Effector memory CD4-positive, alpha-beta T cell (primary cell): ENCODE measurements at regions not wholly inside any gene's neighbourhood (a gene's known extent, or its start where the extent isn't known, plus 50 kb on each side); places are given as distances from the start of the nearest gene placed in this dataset.

Source experiments
- DNase-seq, 3 donors: peaks; one replicate each; pipeline ENCODE4 v3.0.0-alpha.2; 2020
- H3K27ac ChIP-seq: 2 replicates; pipeline ENCODE4 v1.7.0; 2013; ENCODE audit warnings: mild to moderate bottlenecking, low read length, moderate library complexity; ENCODE audit not compliant: insufficient read depth, poor library complexity, severe bottlenecking
- H3K27me3 ChIP-seq: replicated peaks from 2 replicates; pipeline ENCODE4 v1.7.0; 2013; ENCODE audit warnings: mild to moderate bottlenecking, low read length; ENCODE audit not compliant: insufficient read depth, control insufficient read depth, poor library complexity, severe bottlenecking
- H3K36me3 ChIP-seq: 2 replicates; pipeline ENCODE4 v1.7.0; 2013; ENCODE audit warnings: mild to moderate bottlenecking, low read length, moderate library complexity; ENCODE audit not compliant: control insufficient read depth, insufficient read depth
- H3K4me1 ChIP-seq: 2 replicates; pipeline ENCODE4 v1.7.0; 2013; ENCODE audit warnings: low read length, mild to moderate bottlenecking; ENCODE audit not compliant: control insufficient read depth, insufficient read depth, poor library complexity, severe bottlenecking
- H3K4me3 ChIP-seq: 2 replicates; pipeline ENCODE4 v1.7.0; 2013; ENCODE audit warnings: low read length, low read depth, mild to moderate bottlenecking; ENCODE audit not compliant: insufficient read depth, poor library complexity, severe bottlenecking
- H3K9me3 ChIP-seq: 2 replicates; pipeline ENCODE4 v1.7.0; 2013; ENCODE audit warnings: mild to moderate bottlenecking, low read length, moderate library complexity; ENCODE audit not compliant: control insufficient read depth

GRCh38 chr13:72293206-72293605 lies 426.2 kb upstream of the DACH1 start:
- Histone ChIP-seq H3K4me1 (no peaks in the 10 kb centered on the region), H3K36me3 (no peaks in the 10 kb centered on the region), H3K9me3 (no peaks in the 10 kb centered on the region), H3K27ac (no peak overlapping the region), H3K4me3 (no peak overlapping the region), H3K27me3 (no peaks in the 10 kb centered on the region)
- no peak for DNase-seq

GRCh38 chr13:72290962-72291681 lies 424.1 kb upstream of the DACH1 start:
- H3K4me1 ChIP-seq, result no peaks in the 10 kb centered on the region
- DNase-seq, result no peak
- no peak overlapping the region for H3K27ac ChIP-seq
- no peaks in the 10 kb centered on the region for H3K27me3 ChIP-seq
- H3K36me3 ChIP-seq, result no peaks in the 10 kb centered on the region
- H3K4me3 ChIP-seq, result no peak overlapping the region
- H3K9me3 ChIP-seq, result no peaks in the 10 kb centered on the region

GRCh38 chr13:72286421-72286820 lies 419.4 kb upstream of the DACH1 start:
- no peak for DNase-seq
- H3K4me3 ChIP-seq, result no peak overlapping the region
- H3K27me3 ChIP-seq, result no peaks in the 10 kb centered on the region
- H3K36me3 ChIP-seq, result no peaks in the 10 kb centered on the region
- H3K4me1 ChIP-seq, result no peaks in the 10 kb centered on the region
- no peak overlapping the region for H3K27ac ChIP-seq
- no peaks in the 10 kb centered on the region for H3K9me3 ChIP-seq

GRCh38 chr13:72284791-72285190 lies 417.8 kb upstream of the DACH1 start:
- DNase-seq, result no peak
- Histone ChIP-seq H3K4me3 (no peak overlapping the region), H3K9me3 (no peaks in the 10 kb centered on the region), H3K36me3 (no peaks in the 10 kb centered on the region), H3K27me3 (no peaks in the 10 kb centered on the region), H3K27ac (no peak overlapping the region), H3K4me1 (no peaks in the 10 kb centered on the region)

GRCh38 chr13:72261732-72262131 lies 394.7 kb upstream of the DACH1 start:
- Histone ChIP-seq H3K4me3 (no peak overlapping the region), H3K4me1 (no peaks in the 10 kb centered on the region), H3K9me3 (no peaks in the 10 kb centered on the region), H3K27me3 (no peaks in the 10 kb centered on the region), H3K27ac (no peak overlapping the region), H3K36me3 (no peaks in the 10 kb centered on the region)
- DNase-seq, result no peak

- no peaks in the 10 kb centered on the region for H3K9me3 ChIP-seq
- H3K36me3 ChIP-seq, result no peaks in the 10 kb centered on the region
- no peak overlapping the region for H3K27ac ChIP-seq
- no peak overlapping the region for H3K4me3 ChIP-seq
- no peak for DNase-seq
- no peaks in the 10 kb centered on the region for H3K4me1 ChIP-seq
- H3K27me3 ChIP-seq, result no peaks in the 10 kb centered on the region
These were observed 392.5 kb upstream of the DACH1 start for GRCh38 chr13:72259528-72259927.

- no peak overlapping the region for H3K27ac ChIP-seq
- no peak overlapping the region for H3K4me3 ChIP-seq
- H3K36me3 ChIP-seq, result no peaks in the 10 kb centered on the region
- H3K9me3 ChIP-seq, result no peaks in the 10 kb centered on the region
- DNase-seq, result no peak
- H3K27me3 ChIP-seq, result no peaks in the 10 kb centered on the region
- H3K4me1 ChIP-seq, result no peaks in the 10 kb centered on the region
These were observed 391.5 kb upstream of the DACH1 start for GRCh38 chr13:72258340-72258981.

GRCh38 chr13:72255908-72256307 lies 388.9 kb upstream of the DACH1 start:
- DNase-seq, result no peak
- Histone ChIP-seq H3K36me3 (no peaks in the 10 kb centered on the region), H3K4me3 (no peak overlapping the region), H3K27ac (no peak overlapping the region), H3K4me1 (no peaks in the 10 kb centered on the region), H3K9me3 (no peaks in the 10 kb centered on the region), H3K27me3 (no peaks in the 10 kb centered on the region)

- no peak for DNase-seq
These were observed 386.8 kb upstream of the DACH1 start for GRCh38 chr13:72253754-72254153.

GRCh38 chr13:72246396-72246795 lies 379.4 kb upstream of the DACH1 start:
- Histone ChIP-seq H3K27me3 (no peaks in the 10 kb centered on the region), H3K27ac (no peak overlapping the region), H3K9me3 (no peaks in the 10 kb centered on the region), H3K36me3 (no peaks in the 10 kb centered on the region), H3K4me1 (no peaks in the 10 kb centered on the region), H3K4me3 (no peak overlapping the region)
- no peak for DNase-seq

More at GRCh38 chr13:72253754-72254153, 386.8 kb upstream of the DACH1 start:
- Histone ChIP-seq H3K9me3 (no peaks in the 10 kb centered on the region), H3K27ac (no peak overlapping the region), H3K4me3 (no peak overlapping the region), H3K36me3 (no peaks in the 10 kb centered on the region), H3K4me1 (no peaks in the 10 kb centered on the region), H3K27me3 (no peaks in the 10 kb centered on the region)
